Esophagus muscularis mucosa (tissue), 4 donors: ENCODE measurements at regions not wholly inside any gene's neighbourhood (a gene's known extent, or its start where the extent isn't known, plus 50 kb on each side); places are given as distances from the start of the nearest gene placed in this dataset.
"Not testable (repeated sequence)": the region's sequence is repeated elsewhere in the genome, so short reads cannot be mapped to it uniquely, and the experiment has no call there.

Experiments
- DNase-seq: peaks from one replicate; pipeline ENCODE4 v3.0.0-alpha.2; 2017; ENCODE audit errors: extremely low spot score
- H3K27ac ChIP-seq, 4 donors: fragments of 200-600 bp; sonication (generic); replicated peaks in 1 of 4; 1 replicate in 3 of 4; 2 replicates in 1 of 4; pipeline ENCODE4 v1.5.1; 2016 to 2019; ENCODE audit warnings: mild to moderate bottlenecking in 1 of 4
- H3K27me3 ChIP-seq, 4 donors: fragments of 200-600 bp; sonication (generic); one replicate each; pipeline versions ENCODE4 v1.5.1 to v1.6.0; 2016 to 2019
- H3K36me3 ChIP-seq, 4 donors: fragments of 200-600 bp; sonication (generic); one replicate each; pipeline ENCODE4 v1.5.1; 2016 to 2019
- H3K4me1 ChIP-seq, 4 donors: fragments of 200-600 bp; sonication (generic); one replicate each; pipeline ENCODE4 v1.5.1; 2016 to 2019
- H3K4me3 ChIP-seq, 4 donors: fragments of 200-600 bp; sonication (generic); 1 replicate in 2 of 4; 2 replicates in 2 of 4; pipeline ENCODE4 v1.5.1; 2016 to 2019; ENCODE audit warnings: mild to moderate bottlenecking in 4 of 4, moderate library complexity in 1 of 4
- H3K9me3 ChIP-seq, 4 donors: fragments of 200-600 bp; sonication (generic); 1 replicate in 3 of 4; 2 replicates in 1 of 4; pipeline ENCODE4 v1.5.1; 2016 to 2019
- CTCF ChIP-seq, 3 experiments: fragments of 200-600 bp in 2 of 3; fragments of 450-650 bp in 1 of 3; sonication (generic) in 2 of 3; IDR thresholded peaks; one replicate each; pipeline ENCODE4 v1.5.1; 2017 to 2019; ENCODE audit warnings: antibody characterized with exemption in 3 of 3, mild to moderate bottlenecking in 2 of 3, moderate library complexity in 1 of 3
- EP300 ChIP-seq: sonication (generic); formaldehyde crosslinking; IDR thresholded peaks from one replicate; pipeline ENCODE4 v1.6.1; 2017; ENCODE audit warnings: antibody characterized with exemption
- POLR2A ChIP-seq: fragments of 450-650 bp; IDR thresholded peaks from one replicate; pipeline ENCODE4 v1.6.1; 2017; ENCODE audit warnings: antibody characterized with exemption, moderate library complexity, mild to moderate bottlenecking, low read depth
- POLR2AphosphoS5 ChIP-seq, 2 donors: sonication (generic); formaldehyde crosslinking; IDR thresholded peaks; one replicate each; pipeline ENCODE4 v1.6.1; 2017; ENCODE audit warnings: antibody characterized with exemption in 2 of 2
- WGBS: methylation state at CpG from one replicate; pipeline ENCODE4 v1.1.5; 2018; 5-methylcytosine and 5-hydroxymethylcytosine counted together
- intact Hi-C: fragments of 100-400 bp; cut with DNase I; formaldehyde crosslinking; loops from one replicate; pipeline ENCODE4 v1.15.1; 2023

DNA sequence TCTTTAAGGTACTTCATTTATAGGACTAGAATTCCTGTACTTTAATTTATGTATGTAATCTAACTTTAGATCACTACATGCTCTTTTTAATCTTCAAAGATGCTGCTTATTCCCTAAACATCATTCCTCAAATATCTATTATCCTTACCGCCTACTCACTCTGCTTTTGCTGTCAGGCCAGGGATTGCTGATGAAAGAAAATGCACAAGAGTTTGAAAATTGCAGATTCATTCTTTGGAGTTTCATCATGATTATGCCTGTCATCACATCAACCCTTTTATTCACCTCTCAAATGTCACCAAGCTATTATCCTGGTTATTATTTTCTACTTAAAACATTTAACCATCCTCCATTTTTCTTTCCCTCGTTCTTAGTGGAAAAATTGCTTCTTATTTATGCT lies 802.7 kb downstream of the METTL15 start:
- intact Hi-C loops = no loop called here
- no peaks in the 10 kb centered on the region for H3K9me3 ChIP-seq
- H3K27ac ChIP-seq = no peak overlapping the region
- H3K36me3 ChIP-seq = no peaks in the 10 kb centered on the region
- 80% methylated on average over 2 of the region's 2 CpGs for WGBS
- DNase-seq = no peak
- TF ChIP-seq POLR2A = no peak
- no peak for TF ChIP-seq EP300
- no peak for TF ChIP-seq POLR2AphosphoS5 (IDR thresholded peaks at IDR 0.05)
- TF ChIP-seq CTCF (IDR thresholded peaks at IDR 0.05) = no peak
- H3K27me3 ChIP-seq = no peaks in the 10 kb centered on the region
- H3K4me3 ChIP-seq = no peak overlapping the region
- no peaks in the 10 kb centered on the region for H3K4me1 ChIP-seq

- no peak overlapping the region for H3K27ac ChIP-seq
- 22% methylated on average over 2 of the region's 2 CpGs for WGBS
- no peaks in the 10 kb centered on the region for H3K4me1 ChIP-seq
- H3K4me3 ChIP-seq = no peak overlapping the region
- no peaks in the 10 kb centered on the region for H3K9me3 ChIP-seq
- H3K36me3 ChIP-seq = no peaks in the 10 kb centered on the region
- no peak for TF ChIP-seq POLR2AphosphoS5 (IDR thresholded peaks at IDR 0.05)
- TF ChIP-seq CTCF (IDR thresholded peaks at IDR 0.05) = no peak
- no peak for TF ChIP-seq EP300
- no peak for TF ChIP-seq POLR2A
- no peaks in the 10 kb centered on the region for H3K27me3 ChIP-seq
- intact Hi-C loops = no loop called here
- DNase-seq = no peak
Observed at GRCh38 chr11:28903716-28904115, 795.5 kb downstream of the METTL15 start.

DNA sequence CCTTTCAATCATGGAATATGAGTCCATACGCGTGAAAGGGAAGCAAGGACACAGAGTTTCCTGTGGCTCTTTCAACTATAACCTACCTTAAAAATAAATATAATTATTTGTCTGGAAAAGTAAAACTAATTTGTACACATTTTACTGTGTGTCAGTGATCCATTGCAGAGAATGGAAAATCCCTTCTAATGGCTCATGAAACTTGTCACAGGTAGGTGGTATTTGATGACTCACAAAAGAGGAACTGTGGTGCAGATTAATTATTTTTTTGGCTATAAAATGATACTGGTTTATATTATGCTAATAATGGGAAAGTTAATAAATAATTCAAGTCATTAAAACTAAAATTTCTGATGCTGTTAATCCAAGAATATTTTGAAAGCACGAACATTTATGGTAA lies 792.2 kb downstream of the METTL15 start:
- no peak overlapping the region for H3K4me3 ChIP-seq
- no peaks in the 10 kb centered on the region for H3K36me3 ChIP-seq
- intact Hi-C loops = no loop called here
- no peaks in the 10 kb centered on the region for H3K4me1 ChIP-seq
- no peaks in the 10 kb centered on the region for H3K27me3 ChIP-seq
- no peak overlapping the region for H3K27ac ChIP-seq
- whole genome bisulfite sequencing = 80% methylated on average over 3 of the region's 3 CpGs
- DNase-seq = no peak
- H3K9me3 ChIP-seq = no peaks in the 10 kb centered on the region
- TF ChIP-seq POLR2AphosphoS5 (IDR thresholded peaks at IDR 0.05) (no peak), EP300 (no peak), CTCF (IDR thresholded peaks at IDR 0.05) (no peak), POLR2A (no peak)

GRCh38 chr11:28899706-28900105 lies 791.5 kb downstream of the METTL15 start:
- intact Hi-C loops = no loop called here
- no peak for DNase-seq
- no peaks in the 10 kb centered on the region for H3K9me3 ChIP-seq
- no peaks in the 10 kb centered on the region for H3K4me1 ChIP-seq
- no peak for TF ChIP-seq CTCF (IDR thresholded peaks at IDR 0.05)
- no peak for TF ChIP-seq EP300
- TF ChIP-seq POLR2A = no peak
- no peaks in the 10 kb centered on the region for H3K27me3 ChIP-seq
- no peaks in the 10 kb centered on the region for H3K36me3 ChIP-seq
- no peak overlapping the region for H3K4me3 ChIP-seq
- no peak overlapping the region for H3K27ac ChIP-seq

GRCh38 chr11:28890601-28891040 lies 782.4 kb downstream of the METTL15 start:
- H3K27ac ChIP-seq, intact Hi-C loops, H3K4me3 ChIP-seq, H3K27me3 ChIP-seq, DNase-seq, H3K36me3 ChIP-seq, H3K9me3 ChIP-seq, H3K4me1 ChIP-seq: not testable (repeated sequence)
- WGBS = 98% methylated on average over 6 of the region's 26 CpGs
